ENCODE measurements at regions not wholly inside any gene's neighbourhood (a gene's known extent, or its start where the extent isn't known, plus 50 kb on each side); places are given as distances from the start of the nearest gene placed in this dataset.

DNA sequence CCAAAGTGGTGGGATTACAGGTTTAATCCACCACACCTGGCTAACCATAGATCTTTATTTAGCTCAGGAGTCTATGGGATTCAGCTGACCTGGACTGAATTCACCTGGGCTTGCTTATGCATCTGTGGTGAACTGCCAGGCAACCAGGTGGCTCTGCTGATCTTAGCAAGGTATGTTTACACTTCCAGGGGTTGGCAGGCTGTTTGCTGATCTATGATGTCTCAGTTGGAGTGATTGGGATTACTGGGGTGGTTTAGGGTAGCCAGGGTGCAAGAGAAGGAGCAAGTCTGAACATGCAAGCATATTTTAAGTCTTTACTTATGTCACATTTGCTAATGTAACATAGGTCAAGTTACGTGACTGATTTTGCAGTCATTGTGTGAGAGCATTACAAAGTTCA, 63.6 kb upstream of the JAK2 start:
- H3K9me3 ChIP-seq (ENCODE audit: control insufficient read depth, low read length), result no peaks in the 10 kb centered on the region
- no peak overlapping the region for H3K9ac ChIP-seq
- TF ChIP-seq, protein P1, sequence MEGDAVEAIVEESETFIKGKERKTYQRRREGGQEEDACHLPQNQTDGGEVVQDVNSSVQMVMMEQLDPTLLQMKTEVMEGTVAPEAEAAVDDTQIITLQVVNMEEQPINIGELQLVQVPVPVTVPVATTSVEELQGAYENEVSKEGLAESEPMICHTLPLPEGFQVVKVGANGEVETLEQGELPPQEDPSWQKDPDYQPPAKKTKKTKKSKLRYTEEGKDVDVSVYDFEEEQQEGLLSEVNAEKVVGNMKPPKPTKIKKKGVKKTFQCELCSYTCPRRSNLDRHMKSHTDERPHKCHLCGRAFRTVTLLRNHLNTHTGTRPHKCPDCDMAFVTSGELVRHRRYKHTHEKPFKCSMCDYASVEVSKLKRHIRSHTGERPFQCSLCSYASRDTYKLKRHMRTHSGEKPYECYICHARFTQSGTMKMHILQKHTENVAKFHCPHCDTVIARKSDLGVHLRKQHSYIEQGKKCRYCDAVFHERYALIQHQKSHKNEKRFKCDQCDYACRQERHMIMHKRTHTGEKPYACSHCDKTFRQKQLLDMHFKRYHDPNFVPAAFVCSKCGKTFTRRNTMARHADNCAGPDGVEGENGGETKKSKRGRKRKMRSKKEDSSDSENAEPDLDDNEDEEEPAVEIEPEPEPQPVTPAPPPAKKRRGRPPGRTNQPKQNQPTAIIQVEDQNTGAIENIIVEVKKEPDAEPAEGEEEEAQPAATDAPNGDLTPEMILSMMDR (IDR thresholded peaks at IDR 0.05), result no peak
- H3K27ac ChIP-seq, result no peak overlapping the region
- H2AFZ ChIP-seq, result no peak overlapping the region
- no peaks in the 10 kb centered on the region for H3K79me2 ChIP-seq
- no peaks in the 10 kb centered on the region for H3K4me1 ChIP-seq
- no peaks in the 10 kb centered on the region for H3K27me3 ChIP-seq (ENCODE audit: control insufficient read depth, insufficient read depth, low read length)
- H3K4me3 ChIP-seq (ENCODE audit: low read depth, low read length), result no peak overlapping the region
- H3K4me2 ChIP-seq (ENCODE audit: low read length), result no peak overlapping the region
- no peaks in the 10 kb centered on the region for H3K36me3 ChIP-seq (ENCODE audit: control insufficient read depth, insufficient read depth, low read length)

DNA sequence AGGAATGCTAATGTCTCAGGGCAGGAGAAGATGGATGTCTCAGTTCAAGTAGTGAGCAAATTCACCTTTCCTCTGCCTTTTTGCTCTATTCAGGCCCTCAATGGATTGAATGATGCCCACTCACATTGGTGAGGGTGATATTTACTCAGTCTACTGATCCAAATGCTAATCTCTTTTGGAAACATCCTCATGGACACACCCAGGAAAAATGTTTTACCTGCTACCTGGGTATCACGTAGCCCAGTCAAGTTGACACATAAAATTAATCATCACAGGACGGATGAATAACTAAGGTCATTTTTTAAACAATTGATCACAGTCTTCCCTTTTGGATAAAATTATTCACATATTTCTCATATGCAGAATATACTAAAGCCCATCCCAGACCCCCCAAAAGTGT, 63.0 kb upstream of the JAK2 start:
- Histone ChIP-seq H3K79me2 (no peaks in the 10 kb centered on the region), H3K27ac (no peak overlapping the region)
- TF ChIP-seq, protein P1 (IDR thresholded peaks at IDR 0.05), result no peak

DNA sequence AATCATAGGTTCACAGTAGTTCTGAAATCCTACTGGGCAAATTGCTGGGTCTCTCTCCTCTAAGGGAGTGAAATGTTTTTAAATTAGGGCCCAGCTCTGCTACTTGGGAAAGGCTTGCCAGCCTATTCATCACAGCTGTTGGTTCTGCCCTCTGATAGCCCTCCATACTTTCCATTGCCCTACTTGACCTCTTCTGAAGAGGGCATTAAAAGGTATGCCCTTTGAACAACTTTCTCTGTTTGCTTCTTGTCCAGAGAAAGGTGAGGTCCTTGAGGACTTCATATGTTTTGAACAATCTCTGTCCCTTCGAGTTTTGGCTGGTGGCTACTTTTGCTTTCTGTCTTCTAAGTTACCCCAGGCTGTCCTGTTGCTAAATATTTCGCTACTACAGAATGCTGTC, 62.3 kb upstream of the JAK2 start:
- Histone ChIP-seq H3K79me2 (no peaks in the 10 kb centered on the region), H3K9ac (no peak overlapping the region), H3K4me2 (ENCODE audit: low read length) (no peak overlapping the region), H3K9me3 (ENCODE audit: control insufficient read depth, low read length) (no peaks in the 10 kb centered on the region), H3K4me3 (ENCODE audit: low read depth, low read length) (no peak overlapping the region), H3K27ac (no peak overlapping the region), H3K27me3 (ENCODE audit: control insufficient read depth, insufficient read depth, low read length) (no peaks in the 10 kb centered on the region), H3K4me1 (no peaks in the 10 kb centered on the region), H2AFZ (no peak overlapping the region), H3K36me3 (ENCODE audit: control insufficient read depth, insufficient read depth, low read length) (no peaks in the 10 kb centered on the region)
- TF ChIP-seq, protein P1 (IDR thresholded peaks at IDR 0.05), result no peak

More for the DNA sequence above, 63.0 kb upstream of the JAK2 start:
- no peak overlapping the region for H3K4me2 ChIP-seq (ENCODE audit: low read length)
- H3K36me3 ChIP-seq (ENCODE audit: control insufficient read depth, insufficient read depth, low read length), result no peaks in the 10 kb centered on the region
- no peaks in the 10 kb centered on the region for H3K9me3 ChIP-seq (ENCODE audit: control insufficient read depth, low read length)
- no peak overlapping the region for H3K4me3 ChIP-seq (ENCODE audit: low read depth, low read length)
- H3K4me1 ChIP-seq, result no peaks in the 10 kb centered on the region
- H2AFZ ChIP-seq, result no peak overlapping the region
- no peaks in the 10 kb centered on the region for H3K27me3 ChIP-seq (ENCODE audit: control insufficient read depth, insufficient read depth, low read length)
- no peak overlapping the region for H3K9ac ChIP-seq

DNA sequence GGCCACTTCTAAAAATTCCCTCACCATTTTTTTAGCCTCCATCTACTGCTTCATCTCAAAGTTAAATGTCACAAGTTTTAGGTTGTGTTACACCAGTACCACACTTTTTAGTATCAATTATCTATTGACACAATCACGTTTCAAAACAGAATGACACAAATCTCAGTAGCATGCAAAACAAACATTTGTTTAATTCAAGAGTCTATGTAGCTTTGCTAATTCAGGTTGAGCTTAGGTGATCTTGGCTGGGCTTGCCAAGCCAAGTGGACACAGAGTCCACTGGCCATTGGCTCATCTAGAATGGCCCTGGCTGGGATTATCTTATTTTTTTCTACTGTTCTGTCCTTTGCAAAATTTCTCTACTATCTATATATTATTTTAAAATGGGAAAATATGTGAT, 61.9 kb upstream of the JAK2 start:
- TF ChIP-seq, protein P1 (IDR thresholded peaks at IDR 0.05), result no peak
- H3K9me3 ChIP-seq (ENCODE audit: control insufficient read depth, low read length), result no peaks in the 10 kb centered on the region
- H3K4me1 ChIP-seq, result no peaks in the 10 kb centered on the region
- no peak overlapping the region for H3K9ac ChIP-seq
- H3K36me3 ChIP-seq (ENCODE audit: control insufficient read depth, insufficient read depth, low read length), result no peaks in the 10 kb centered on the region
- H3K27ac ChIP-seq, result no peak overlapping the region
- no peak overlapping the region for H3K4me3 ChIP-seq (ENCODE audit: low read depth, low read length)
- H3K27me3 ChIP-seq (ENCODE audit: control insufficient read depth, insufficient read depth, low read length), result no peaks in the 10 kb centered on the region
- H3K79me2 ChIP-seq, result no peaks in the 10 kb centered on the region
- no peak overlapping the region for H2AFZ ChIP-seq
- H3K4me2 ChIP-seq (ENCODE audit: low read length), result no peak overlapping the region

Measured in parathyroid adenoma (tissue), 2 donors.